ENCODE measurements at regions not wholly inside any gene's neighbourhood (a gene's known extent, or its start where the extent isn't known, plus 50 kb on each side); places are given as distances from the start of the nearest gene placed in this dataset.

GRCh38 chr6:159357211-159357915 is 188.2 kb downstream of the FNDC1 start:
- TF ChIP-seq CTCF (IDR thresholded peaks at IDR 0.05 in 8 of 11, conservative IDR thresholded peaks at IDR 0.05 in 3 of 11) (no peak), POLR2A (IDR thresholded peaks at IDR 0.05) (no peak)

Measured in spleen (tissue), 7 donors.